KMS-11 (cell line): ENCODE measurements at regions not wholly inside any gene's neighbourhood (a gene's known extent, or its start where the extent isn't known, plus 50 kb on each side); places are given as distances from the start of the nearest gene placed in this dataset.

Source experiments
- H2AFZ ChIP-seq: fragments of 200-600 bp; sonication (generic); 2 replicates; pipeline ENCODE4 v1.6.1; 2016; ENCODE audit warnings: antibody characterized with exemption, mixed run types, low read depth
- H3K27ac ChIP-seq: fragments of 200-600 bp; sonication (generic); 2 replicates; pipeline ENCODE4 v1.6.1; 2016; ENCODE audit warnings: mild to moderate bottlenecking, mixed run types
- H3K27me3 ChIP-seq: fragments of 200-600 bp; sonication (generic); 2 replicates; pipeline ENCODE4 v1.6.1; 2017; ENCODE audit warnings: mild to moderate bottlenecking, low read depth, mixed run types, moderate library complexity; ENCODE audit not compliant: insufficient read depth
- H3K36me3 ChIP-seq: fragments of 200-600 bp; sonication (generic); 2 replicates; pipeline ENCODE4 v1.6.1; 2017; ENCODE audit warnings: mild to moderate bottlenecking, mixed run types; ENCODE audit not compliant: insufficient read depth
- H3K4me1 ChIP-seq: fragments of 200-600 bp; sonication (generic); 2 replicates; pipeline ENCODE4 v1.6.1; 2016; ENCODE audit warnings: mild to moderate bottlenecking, low read depth, mixed run types; ENCODE audit not compliant: poor library complexity, severe bottlenecking
- H3K4me2 ChIP-seq: fragments of 200-600 bp; sonication (generic); 2 replicates; pipeline ENCODE4 v1.7.0; 2016; ENCODE audit warnings: mild to moderate bottlenecking, mixed run types
- H3K4me3 ChIP-seq: fragments of 200-600 bp; sonication (generic); IDR thresholded peaks from 2 replicates; pipeline ENCODE4 v1.6.1; 2017; ENCODE audit warnings: low read depth, low read length, mixed read lengths; ENCODE audit not compliant: insufficient read depth
- H3K79me2 ChIP-seq: fragments of 200-600 bp; sonication (generic); 2 replicates; pipeline ENCODE4 v1.6.1; 2016; ENCODE audit warnings: low read depth, mixed run types; ENCODE audit not compliant: insufficient read depth
- H3K9ac ChIP-seq: fragments of 200-600 bp; sonication (generic); 2 replicates; pipeline ENCODE4 v1.6.1; 2016; ENCODE audit warnings: mild to moderate bottlenecking, mixed run types
- H4K20me1 ChIP-seq: fragments of 200-600 bp; sonication (generic); 2 replicates; pipeline ENCODE4 v1.6.1; 2016; ENCODE audit warnings: mild to moderate bottlenecking, mixed run types; ENCODE audit not compliant: insufficient read depth
- CTCF ChIP-seq: fragments of 200-600 bp; sonication (generic); conservative IDR thresholded peaks from 2 replicates; pipeline ENCODE4 v1.6.1; 2017; ENCODE audit warnings: low read depth, mild to moderate bottlenecking, antibody characterized with exemption, low read length, moderate library complexity, mixed read lengths

GRCh38 chr17:15168379-15168778, 96.7 kb downstream of the PMP22 start:
- Histone ChIP-seq H2AFZ (no peak overlapping the region), H3K27ac (no peak overlapping the region), H3K9ac (no peak overlapping the region), H3K79me2 (no peaks in the 10 kb centered on the region), H4K20me1 (no peaks in the 10 kb centered on the region), H3K4me2 (no peak overlapping the region), H3K27me3 (no peaks in the 10 kb centered on the region), H3K4me1 (no peaks in the 10 kb centered on the region), H3K36me3 (no peaks in the 10 kb centered on the region), H3K4me3 (no peak overlapping the region)
- TF ChIP-seq CTCF: no peak

- TF ChIP-seq CTCF: no peak
- H3K4me3 ChIP-seq: no peak overlapping the region
- no peak overlapping the region for H3K27ac ChIP-seq
- H4K20me1 ChIP-seq: no peaks in the 10 kb centered on the region
- no peaks in the 10 kb centered on the region for H3K27me3 ChIP-seq
- H3K36me3 ChIP-seq: no peaks in the 10 kb centered on the region
- no peak overlapping the region for H2AFZ ChIP-seq
- no peak overlapping the region for H3K4me2 ChIP-seq
- no peak overlapping the region for H3K9ac ChIP-seq
- no peaks in the 10 kb centered on the region for H3K4me1 ChIP-seq
- H3K79me2 ChIP-seq: no peaks in the 10 kb centered on the region
Observed at GRCh38 chr17:15161395-15161794, 103.7 kb downstream of the PMP22 start.

- H3K9ac ChIP-seq: no peak overlapping the region
- H3K4me2 ChIP-seq: no peak overlapping the region
- no peaks in the 10 kb centered on the region for H4K20me1 ChIP-seq
- no peak overlapping the region for H3K27ac ChIP-seq
- no peaks in the 10 kb centered on the region for H3K79me2 ChIP-seq
- no peak overlapping the region for H3K4me3 ChIP-seq
- H2AFZ ChIP-seq: no peak overlapping the region
- H3K4me1 ChIP-seq: no peaks in the 10 kb centered on the region
- no peak for TF ChIP-seq CTCF
- H3K27me3 ChIP-seq: no peaks in the 10 kb centered on the region
- H3K36me3 ChIP-seq: no peaks in the 10 kb centered on the region
Observed at GRCh38 chr17:15157051-15157450, 108.1 kb downstream of the PMP22 start.

DNA sequence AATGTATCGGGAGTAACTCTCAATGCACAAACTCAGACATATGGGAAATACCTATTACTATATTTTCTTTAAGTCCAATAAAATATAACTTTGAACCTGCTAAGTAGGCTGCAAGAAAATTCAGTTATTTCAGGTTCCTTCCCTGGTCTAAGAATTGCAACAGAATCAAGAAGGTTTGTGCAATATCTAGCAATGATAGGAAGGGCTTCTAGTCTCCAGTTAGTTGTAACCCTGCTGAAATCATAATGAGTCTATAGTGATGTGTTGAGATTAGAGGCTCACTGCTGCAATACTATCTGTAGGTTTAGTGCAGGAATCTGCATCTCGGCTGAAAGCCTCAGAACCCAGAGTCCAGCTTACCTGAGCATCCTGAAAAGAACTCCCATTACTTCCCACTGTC, 110.5 kb downstream of the PMP22 start:
- no peak overlapping the region for H3K9ac ChIP-seq
- no peak overlapping the region for H3K4me2 ChIP-seq
- no peaks in the 10 kb centered on the region for H4K20me1 ChIP-seq
- no peak overlapping the region for H3K4me3 ChIP-seq
- no peak overlapping the region for H3K27ac ChIP-seq
- no peaks in the 10 kb centered on the region for H3K36me3 ChIP-seq
- H3K79me2 ChIP-seq: no peaks in the 10 kb centered on the region
- H2AFZ ChIP-seq: no peak overlapping the region
- TF ChIP-seq CTCF: no peak
- no peaks in the 10 kb centered on the region for H3K27me3 ChIP-seq
- no peaks in the 10 kb centered on the region for H3K4me1 ChIP-seq

GRCh38 chr17:15145621-15146020, 119.5 kb downstream of the PMP22 start:
- no peak for TF ChIP-seq CTCF
- Histone ChIP-seq H3K4me1 (no peaks in the 10 kb centered on the region), H3K79me2 (no peaks in the 10 kb centered on the region), H4K20me1 (no peaks in the 10 kb centered on the region), H3K27me3 (no peaks in the 10 kb centered on the region), H3K36me3 (no peaks in the 10 kb centered on the region), H2AFZ (no peak overlapping the region), H3K4me3 (no peak overlapping the region), H3K9ac (no peak overlapping the region), H3K4me2 (no peak overlapping the region), H3K27ac (no peak overlapping the region)
